ENCODE measurements at regions not wholly inside any gene's neighbourhood (a gene's known extent, or its start where the extent isn't known, plus 50 kb on each side); places are given as distances from the start of the nearest gene placed in this dataset.
"Not testable (repeated sequence)": the region's sequence is repeated elsewhere in the genome, so short reads cannot be mapped to it uniquely, and the experiment has no call there.

- no peak for FAIRE-seq
- DNase-seq (ENCODE audit: low spot score in 2 of 2) = no peak
Observed at GRCh38 chr3:160094562-160094961, 105.9 kb downstream of the IL12A start.

DNA sequence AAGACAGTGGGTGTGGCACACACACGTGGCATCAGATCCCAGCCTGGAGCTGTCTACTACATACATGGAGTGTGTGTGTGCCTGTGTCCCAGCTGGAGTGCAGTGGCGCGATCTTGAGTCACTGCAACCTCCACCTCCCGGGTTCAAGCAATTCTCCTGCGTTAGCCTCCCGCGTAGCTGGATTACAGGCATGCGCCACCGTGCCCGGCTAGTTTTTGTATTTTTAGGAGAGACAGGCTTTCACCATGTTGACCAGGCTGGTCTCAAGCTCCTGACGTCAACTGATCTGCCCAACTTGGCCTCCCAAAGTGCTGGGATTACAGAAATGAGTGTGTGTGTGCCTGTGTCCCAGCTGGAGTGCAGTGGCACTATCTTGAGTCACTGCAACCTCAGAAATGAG is 108.8 kb downstream of the IL12A start:
- DNase-seq (ENCODE audit: low spot score in 2 of 2) = no peak
- no peak for FAIRE-seq

GRCh38 chr3:160098261-160098908 is 109.8 kb downstream of the IL12A start:
- no peak for FAIRE-seq

DNA sequence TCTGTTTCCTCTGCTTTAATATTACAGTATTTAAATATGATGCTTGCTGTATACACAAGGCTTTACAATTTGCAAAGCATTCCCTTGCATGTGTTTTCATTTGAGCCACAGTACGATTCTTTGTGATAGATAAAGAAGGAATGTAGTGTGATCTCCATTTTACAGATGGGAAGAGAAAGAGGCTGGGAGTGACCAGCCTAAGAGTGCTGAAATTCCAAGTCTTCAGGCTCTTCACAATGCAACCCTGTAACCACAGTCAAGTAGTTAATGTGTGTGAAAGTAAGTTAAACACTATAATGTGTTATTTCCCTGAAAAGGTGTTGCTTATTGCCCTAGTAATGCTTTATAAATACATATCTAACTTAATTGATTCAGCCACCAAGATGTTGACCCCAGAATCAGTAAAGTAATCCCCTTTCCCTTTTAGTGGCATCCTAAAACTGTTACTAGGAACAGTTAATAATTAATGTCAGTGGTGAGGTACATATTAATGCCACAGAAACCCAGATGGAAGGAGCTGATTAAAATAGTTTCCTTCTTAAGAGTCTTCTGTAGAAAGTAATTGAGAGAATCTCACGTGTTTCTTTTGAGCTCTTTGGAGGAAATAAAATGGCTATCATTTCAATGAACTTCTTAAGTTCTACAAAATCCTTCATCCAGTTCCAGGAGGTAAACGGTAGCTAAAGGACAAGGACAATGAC is 110.4 kb downstream of the IL12A start:
- FAIRE-seq = no peak
- no peak for DNase-seq (ENCODE audit: low spot score in 2 of 2)

More at GRCh38 chr3:160098261-160098908, 109.8 kb downstream of the IL12A start:
- no peak for DNase-seq (ENCODE audit: low spot score in 2 of 2)

GRCh38 chr3:160099834-160100233 is 111.2 kb downstream of the IL12A start:
- DNase-seq (ENCODE audit: low spot score in 2 of 2) (no peak), FAIRE-seq (no peak)

DNA sequence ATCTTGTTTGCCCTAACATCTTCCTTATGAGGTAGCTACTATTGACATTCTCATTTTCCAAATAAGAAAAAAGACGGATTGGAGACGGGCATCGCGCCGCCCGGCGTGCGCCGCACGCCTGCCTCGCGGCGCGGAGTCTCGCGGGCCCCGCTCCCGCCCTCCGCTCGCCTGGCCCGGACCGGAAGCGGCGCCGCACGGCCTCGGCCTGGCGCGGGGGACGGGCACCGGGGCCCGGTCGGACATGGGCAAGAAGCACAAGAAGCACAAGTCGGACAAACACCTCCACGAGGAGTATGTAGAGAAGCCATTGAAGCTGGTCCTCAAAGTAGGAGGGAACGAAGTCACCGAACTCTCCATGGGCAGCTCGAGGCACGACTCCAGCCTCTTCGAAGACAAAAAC is 112.0 kb downstream of the IL12A start:
- DNase-seq (ENCODE audit: low spot score in 2 of 2) = no peak
- FAIRE-seq = no peak

DNA sequence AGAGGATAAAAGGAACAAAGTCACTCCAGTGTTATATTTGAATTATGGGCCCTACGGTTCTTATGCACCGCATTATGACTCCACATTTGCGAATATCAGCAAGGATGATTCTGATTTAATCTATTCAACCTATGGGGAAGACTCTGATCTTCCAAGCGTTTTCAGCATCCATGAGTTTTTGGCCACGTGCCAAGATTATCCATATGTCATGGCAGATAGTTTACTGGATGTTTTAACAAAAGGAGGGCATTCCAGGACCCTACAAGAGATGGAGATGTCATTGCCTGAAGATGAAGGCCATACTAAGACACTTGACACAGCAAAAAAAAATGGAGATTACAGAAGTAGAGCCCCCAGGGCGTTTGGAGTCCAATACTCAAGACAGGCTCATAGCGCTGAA is 113.4 kb downstream of the IL12A start:
- not testable (repeated sequence) for FAIRE-seq; DNase-seq (ENCODE audit: low spot score in 2 of 2)

DNA sequence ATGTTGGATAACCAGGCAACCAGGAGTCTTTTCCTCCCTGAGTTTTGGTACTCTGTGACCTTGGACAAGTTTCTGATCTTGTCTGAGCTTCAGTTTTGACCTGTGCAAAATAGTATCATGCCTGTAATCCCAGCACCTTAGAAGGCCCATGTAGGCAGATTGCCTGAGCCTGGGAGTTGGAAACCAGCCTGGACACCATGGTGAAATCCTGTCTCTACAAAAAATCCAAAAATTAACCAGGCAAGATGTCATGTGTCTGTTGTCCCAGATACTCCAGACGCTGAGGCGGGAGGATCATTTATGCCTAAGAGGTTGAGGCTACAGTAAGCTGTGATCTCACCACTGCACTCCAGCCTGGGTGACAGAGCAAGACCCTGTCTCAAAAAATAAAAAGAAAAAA is 114.8 kb downstream of the IL12A start:
- no peak for DNase-seq (ENCODE audit: low spot score in 2 of 2)
- no peak for FAIRE-seq

DNA sequence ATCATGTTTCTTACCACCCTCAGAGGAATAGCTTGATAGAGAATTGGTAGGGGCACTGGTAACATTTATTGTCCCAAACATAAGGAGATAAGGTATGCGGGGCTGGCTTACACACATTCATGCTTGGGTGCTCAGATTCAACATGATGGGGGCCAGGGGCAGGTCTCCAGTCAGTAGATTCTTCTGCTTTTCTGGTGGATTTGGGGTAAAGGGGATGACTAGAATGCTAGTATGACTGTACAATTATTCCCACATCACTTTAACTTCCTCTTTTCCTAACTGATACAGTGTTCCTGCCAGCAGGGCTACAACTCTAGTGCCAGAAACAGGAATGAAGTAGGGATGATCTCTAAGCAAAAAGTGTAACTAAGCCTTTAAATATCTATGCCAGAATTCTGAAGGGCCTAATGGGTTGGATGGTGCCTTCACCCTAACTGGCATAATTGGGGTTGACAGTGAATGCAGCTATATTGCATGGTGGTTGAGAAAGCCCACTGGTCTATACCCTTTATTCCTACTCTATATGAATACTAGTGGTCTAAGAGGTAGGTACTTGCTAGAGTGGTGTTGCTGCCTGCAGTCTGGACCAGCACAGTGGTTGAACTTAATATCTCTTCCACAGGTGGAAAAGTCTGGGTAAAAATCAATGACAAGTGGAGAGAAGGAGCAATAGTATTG is 117.4 kb downstream of the IL12A start:
- FAIRE-seq (no peak), DNase-seq (ENCODE audit: low spot score in 2 of 2) (no peak)

DNA sequence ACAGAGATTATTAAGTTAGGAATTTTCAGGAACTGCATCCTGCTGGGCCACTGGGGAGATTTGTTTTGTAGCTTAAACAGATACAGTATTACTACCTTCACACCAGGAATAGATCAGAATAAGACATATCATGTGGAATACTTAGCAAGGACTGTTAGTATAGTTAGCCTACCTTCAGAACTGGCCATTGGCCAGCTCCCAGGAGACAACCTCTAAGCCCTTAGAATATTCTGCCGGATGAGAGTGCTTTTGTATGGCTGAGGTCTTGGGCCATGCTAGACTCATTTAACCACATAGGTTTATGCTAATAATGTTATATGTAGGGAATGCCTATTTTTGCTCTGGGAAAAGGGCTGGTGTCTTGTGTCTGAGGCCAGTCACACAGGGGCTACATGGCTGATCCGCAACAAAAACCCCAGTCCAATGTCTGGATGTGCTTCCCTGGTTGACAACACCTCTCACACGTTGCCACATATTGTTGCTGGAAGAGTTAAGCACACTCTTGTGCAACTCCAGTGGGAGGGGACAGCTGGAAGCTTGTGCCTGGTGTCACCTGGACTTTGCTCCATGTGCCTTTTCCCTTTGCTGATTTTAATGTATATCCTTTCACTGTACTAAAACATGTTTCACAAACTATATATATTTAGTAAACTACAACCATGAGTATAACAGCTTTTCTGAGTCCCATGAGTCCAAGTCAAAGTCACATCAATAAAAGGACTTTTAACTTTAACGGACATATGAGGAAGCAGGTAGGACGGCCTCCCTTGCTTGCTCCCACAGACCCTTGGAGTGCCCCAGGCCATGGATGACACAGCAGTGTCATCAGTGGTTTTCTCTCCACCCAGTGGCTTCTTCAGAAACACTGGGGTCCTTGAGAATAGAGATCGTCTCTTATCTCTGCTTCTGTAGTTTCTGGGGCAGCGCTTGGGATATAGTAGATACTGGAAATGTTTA is 118.0 kb upstream of the C3orf80 start:
- FAIRE-seq (no peak), DNase-seq (ENCODE audit: low spot score in 2 of 2) (no peak)

GRCh38 chr3:160108362-160108761 is 116.9 kb upstream of the C3orf80 start:
- DNase-seq (ENCODE audit: low spot score in 2 of 2) = no peak
- FAIRE-seq = no peak

- FAIRE-seq = no peak
- no peak for DNase-seq (ENCODE audit: low spot score in 2 of 2)
Observed at GRCh38 chr3:160112481-160112880, 112.7 kb upstream of the C3orf80 start.

- no peak for FAIRE-seq
Observed at GRCh38 chr3:160112996-160113395, 112.2 kb upstream of the C3orf80 start.

GRCh38 chr3:160114355-160114995 is 110.7 kb upstream of the C3orf80 start:
- FAIRE-seq = no peak
- DNase-seq (ENCODE audit: low spot score in 2 of 2) = no peak

More at GRCh38 chr3:160112996-160113395, 112.2 kb upstream of the C3orf80 start:
- DNase-seq (ENCODE audit: low spot score in 2 of 2) = no peak

DNA sequence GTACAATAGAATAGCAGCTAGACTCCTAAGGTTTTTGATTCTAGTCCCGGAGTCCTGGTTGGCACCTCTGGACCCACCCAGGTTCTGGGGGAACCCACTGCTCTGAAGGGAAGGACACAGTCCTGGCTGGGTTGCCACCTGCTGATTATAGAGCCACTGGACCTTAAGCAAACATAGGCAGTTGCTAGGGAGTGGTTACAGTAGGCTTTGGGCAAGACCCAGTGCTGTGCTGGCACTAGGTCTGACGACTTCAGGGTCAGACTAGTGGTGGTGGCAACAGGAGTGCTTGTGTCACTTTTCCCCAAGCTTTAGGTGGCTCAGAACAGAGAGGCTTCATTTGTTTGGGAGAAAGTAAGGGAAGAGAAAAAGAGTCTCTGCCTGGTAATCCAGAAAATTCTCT is 109.8 kb upstream of the C3orf80 start:
- no peak for FAIRE-seq
- no peak for DNase-seq (ENCODE audit: low spot score in 2 of 2)

- DNase-seq (ENCODE audit: low spot score in 2 of 2) = no peak
- no peak for FAIRE-seq
Observed at GRCh38 chr3:160124224-160124623, 101.0 kb upstream of the C3orf80 start.

DNA sequence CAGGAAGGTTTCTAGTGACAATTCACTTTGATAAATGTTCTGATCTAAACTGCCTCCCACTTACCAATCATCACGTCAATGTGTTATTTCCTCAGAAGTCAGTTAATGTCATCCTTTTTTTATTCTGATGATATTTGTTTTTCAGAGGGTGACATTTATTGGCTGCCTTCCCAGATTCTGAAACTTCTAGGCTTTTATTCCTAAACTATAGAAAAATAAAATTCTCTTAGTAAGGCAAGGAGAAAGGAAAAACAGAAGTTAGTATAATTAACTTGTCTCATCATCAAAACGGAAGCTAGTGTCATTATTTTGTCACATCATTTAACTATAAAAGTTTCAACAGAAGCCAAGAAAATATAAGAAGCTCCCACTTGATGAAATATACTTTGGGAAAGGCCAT is 100.0 kb upstream of the C3orf80 start:
- FAIRE-seq = no peak
- no peak for DNase-seq (ENCODE audit: low spot score in 2 of 2)

- no peak for DNase-seq (ENCODE audit: low spot score in 2 of 2)
- FAIRE-seq = no peak
Observed at GRCh38 chr3:160126051-160126450, 99.2 kb upstream of the C3orf80 start.

GRCh38 chr3:160126761-160127160 is 98.5 kb upstream of the C3orf80 start:
- FAIRE-seq (no peak), DNase-seq (ENCODE audit: low spot score in 2 of 2) (no peak)

DNA sequence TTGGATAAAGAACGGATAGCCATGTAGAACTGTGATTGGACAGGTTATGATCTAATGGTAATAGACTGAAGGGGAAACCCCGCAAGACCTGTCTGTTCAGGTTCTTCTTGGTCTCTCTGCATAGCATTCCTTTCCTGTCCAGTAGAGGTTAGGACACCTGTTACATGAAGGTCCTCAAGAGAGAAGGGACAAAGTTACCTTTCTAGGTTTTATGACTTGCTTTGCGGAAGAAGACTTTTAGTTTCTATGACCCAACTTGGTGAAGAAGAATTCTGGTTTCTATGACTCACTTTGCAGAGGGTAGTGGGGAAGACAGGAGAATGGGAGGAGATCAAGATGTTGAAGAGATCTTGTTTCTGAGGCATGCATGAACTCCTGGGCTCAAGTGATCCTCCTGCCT is 97.9 kb upstream of the C3orf80 start:
- no peak for FAIRE-seq
- no peak for DNase-seq (ENCODE audit: low spot score in 2 of 2)
